Activated naive CD4-positive, alpha-beta T cell treated with anti-CD3 and anti-CD28 coated beads, Interleukin-2, amount 10 ng/mL, durations not matched to agents 7 days and 5 days (primary cell): ENCODE measurements at regions not wholly inside any gene's neighbourhood (a gene's known extent, or its start where the extent isn't known, plus 50 kb on each side); places are given as distances from the start of the nearest gene placed in this dataset.

Experiments
- CTCF ChIA-PET: fragments of 350-600 bp; sonication (Branson Sonifier 250); formaldehyde crosslinking; loops from one replicate; lab custom pipeline; 2021; ENCODE audit warnings: antibody characterized with exemption; lab: Charles Lee
- DNase-seq: peaks from one replicate; pipeline ENCODE4 v3.0.0-alpha.2; 2020
- H3K27ac Mint-ChIP-seq: one replicate; pipeline ENCODE4 v1.8.0; 2021; ENCODE audit warnings: mild to moderate bottlenecking, moderate library complexity, mixed read lengths
- H3K27me3 Mint-ChIP-seq: one replicate; pipeline ENCODE4 v1.8.0; 2021; ENCODE audit warnings: mild to moderate bottlenecking, mixed read lengths
- H3K36me3 Mint-ChIP-seq: one replicate; pipeline ENCODE4 v1.8.0; 2021; ENCODE audit warnings: mixed read lengths
- H3K4me1 Mint-ChIP-seq: one replicate; pipeline ENCODE4 v1.8.0; 2021; ENCODE audit warnings: mixed read lengths
- H3K4me3 Mint-ChIP-seq: one replicate; pipeline ENCODE4 v1.8.0; 2021; ENCODE audit warnings: mild to moderate bottlenecking, moderate library complexity, mixed read lengths
- H3K9me3 Mint-ChIP-seq: one replicate; pipeline ENCODE4 v1.8.0; 2021; ENCODE audit warnings: mixed read lengths

DNA sequence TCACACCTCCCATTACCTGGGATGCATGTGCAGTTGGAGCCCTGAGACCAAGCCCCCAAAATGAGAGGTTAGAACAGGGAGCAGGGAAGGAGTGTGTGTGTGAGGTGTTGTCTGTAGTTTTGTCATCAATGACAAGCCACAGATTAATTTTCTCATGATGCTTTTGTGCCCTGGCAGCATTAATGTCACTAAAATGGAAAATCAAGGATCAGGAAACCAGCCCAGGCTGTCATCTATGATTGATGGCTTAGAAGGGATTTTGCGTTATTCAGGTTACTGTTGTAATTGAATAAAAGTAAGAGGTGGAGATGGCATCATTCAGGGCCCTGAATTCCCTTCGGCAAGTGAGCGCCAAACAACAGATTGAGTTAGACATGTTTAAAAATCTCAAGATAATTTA is 130.5 kb upstream of the C1QTNF7 start:
- CTCF ChIA-PET: no interaction called here
- H3K27ac Mint-ChIP-seq: no peak overlapping the region
- no peaks in the 10 kb centered on the region for H3K9me3 Mint-ChIP-seq
- no peaks in the 10 kb centered on the region for H3K4me1 Mint-ChIP-seq
- H3K36me3 Mint-ChIP-seq: no peaks in the 10 kb centered on the region
- H3K27me3 Mint-ChIP-seq: no peaks in the 10 kb centered on the region
- H3K4me3 Mint-ChIP-seq: no peak overlapping the region
- DNase-seq: no peak

DNA sequence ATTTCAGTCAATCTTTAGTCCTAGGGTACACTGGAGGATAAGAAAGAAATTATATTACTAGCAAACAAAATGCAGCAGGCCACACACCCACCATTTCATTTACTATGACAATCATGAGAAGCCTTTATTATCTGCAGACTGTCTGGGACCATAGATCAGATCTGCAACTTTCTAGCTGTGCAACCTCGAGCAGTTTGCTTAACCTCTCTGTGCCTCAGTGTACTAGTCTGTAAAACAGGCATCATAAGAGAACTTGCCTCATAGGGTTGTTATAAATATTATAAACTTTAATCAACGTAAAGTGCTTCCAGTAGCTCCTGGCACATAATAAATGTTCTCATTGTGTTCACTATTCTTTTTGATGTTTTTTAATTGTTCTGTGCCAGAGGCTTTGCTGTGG is 128.2 kb upstream of the C1QTNF7 start:
- CTCF ChIA-PET: no interaction called here
- no peaks in the 10 kb centered on the region for H3K27me3 Mint-ChIP-seq
- H3K4me1 Mint-ChIP-seq: no peaks in the 10 kb centered on the region
- no peak overlapping the region for H3K4me3 Mint-ChIP-seq
- H3K27ac Mint-ChIP-seq: no peak overlapping the region
- no peak for DNase-seq
- no peaks in the 10 kb centered on the region for H3K9me3 Mint-ChIP-seq
- H3K36me3 Mint-ChIP-seq: no peaks in the 10 kb centered on the region

DNA sequence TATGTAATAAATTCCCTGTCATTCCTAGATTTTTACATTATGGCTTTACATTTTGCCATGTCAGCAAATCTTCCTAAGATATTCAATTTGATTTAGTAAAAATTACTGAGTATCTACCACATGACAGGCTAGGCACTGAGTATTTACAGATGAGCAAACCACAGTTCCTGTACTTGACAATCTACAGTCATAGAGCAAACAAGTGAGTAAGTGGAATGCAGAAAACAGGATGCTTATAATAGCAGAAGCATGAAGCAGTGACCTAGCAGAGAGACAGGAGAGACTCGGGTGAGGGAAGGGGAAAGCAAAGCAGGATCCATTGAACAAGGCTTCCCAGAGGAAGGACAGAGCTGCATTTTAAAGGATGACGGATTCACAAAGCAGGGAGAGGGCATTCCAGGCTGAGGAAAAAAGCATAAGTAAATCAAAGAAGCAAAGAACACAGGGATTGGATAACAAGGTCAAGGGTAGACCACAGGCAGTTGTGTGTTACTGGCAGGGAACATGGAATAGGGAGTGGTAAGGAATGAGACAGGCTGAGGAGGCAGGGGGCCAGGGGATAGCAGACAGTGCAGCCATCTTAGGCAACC is 124.7 kb upstream of the C1QTNF7 start:
- Mint-ChIP-seq H3K9me3 (no peaks in the 10 kb centered on the region), H3K36me3 (no peaks in the 10 kb centered on the region), H3K27me3 (no peaks in the 10 kb centered on the region), H3K27ac (no peak overlapping the region), H3K4me1 (no peaks in the 10 kb centered on the region), H3K4me3 (no peak overlapping the region)
- DNase-seq: no peak
- CTCF ChIA-PET: no interaction called here

DNA sequence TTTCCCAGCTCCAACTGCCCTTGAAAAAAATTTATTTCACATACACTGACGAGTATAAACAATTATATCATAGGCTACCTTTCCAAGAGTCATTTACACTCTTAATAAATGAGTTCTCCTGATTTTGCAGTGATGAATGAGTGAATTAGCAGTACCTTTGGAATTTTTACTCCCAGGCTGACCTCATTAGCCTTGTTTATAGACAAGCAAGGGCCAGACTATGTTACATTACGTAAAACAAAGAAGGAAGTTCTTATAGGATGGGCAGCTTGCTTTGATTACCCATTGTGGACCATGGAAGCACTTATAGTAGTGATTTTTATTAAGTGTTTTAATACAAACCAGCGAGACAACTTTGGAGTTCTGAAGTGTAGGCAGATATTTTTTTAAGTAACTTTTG is 112.9 kb upstream of the C1QTNF7 start:
- no peak for DNase-seq
- Mint-ChIP-seq H3K27me3 (no peaks in the 10 kb centered on the region), H3K4me1 (no peaks in the 10 kb centered on the region), H3K36me3 (no peaks in the 10 kb centered on the region), H3K27ac (no peak overlapping the region), H3K4me3 (no peak overlapping the region), H3K9me3 (no peaks in the 10 kb centered on the region)
- CTCF ChIA-PET: no interaction called here

DNA sequence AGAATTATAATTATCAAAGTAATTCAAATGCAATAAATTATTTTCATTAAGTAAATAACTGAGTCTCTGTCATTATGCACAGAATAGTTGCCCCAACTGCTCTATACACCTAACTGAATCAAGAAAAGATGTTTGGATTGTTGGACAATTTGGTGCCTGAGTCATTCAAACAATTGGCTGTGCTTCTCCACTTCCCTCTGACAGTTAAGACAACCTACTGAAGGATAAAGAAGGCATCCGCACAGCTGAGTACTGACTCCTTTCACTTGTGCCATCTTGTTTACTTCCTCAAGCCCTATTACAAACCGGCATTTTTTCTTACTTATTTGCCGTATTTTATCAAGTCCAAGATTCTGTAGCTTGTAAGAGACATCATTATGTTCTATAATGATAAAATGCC is 110.6 kb upstream of the C1QTNF7 start:
- no peak for DNase-seq
- Mint-ChIP-seq H3K27ac (no peak overlapping the region), H3K36me3 (no peaks in the 10 kb centered on the region), H3K4me1 (no peaks in the 10 kb centered on the region), H3K27me3 (no peaks in the 10 kb centered on the region), H3K4me3 (no peak overlapping the region), H3K9me3 (no peaks in the 10 kb centered on the region)
- CTCF ChIA-PET: no interaction called here

DNA sequence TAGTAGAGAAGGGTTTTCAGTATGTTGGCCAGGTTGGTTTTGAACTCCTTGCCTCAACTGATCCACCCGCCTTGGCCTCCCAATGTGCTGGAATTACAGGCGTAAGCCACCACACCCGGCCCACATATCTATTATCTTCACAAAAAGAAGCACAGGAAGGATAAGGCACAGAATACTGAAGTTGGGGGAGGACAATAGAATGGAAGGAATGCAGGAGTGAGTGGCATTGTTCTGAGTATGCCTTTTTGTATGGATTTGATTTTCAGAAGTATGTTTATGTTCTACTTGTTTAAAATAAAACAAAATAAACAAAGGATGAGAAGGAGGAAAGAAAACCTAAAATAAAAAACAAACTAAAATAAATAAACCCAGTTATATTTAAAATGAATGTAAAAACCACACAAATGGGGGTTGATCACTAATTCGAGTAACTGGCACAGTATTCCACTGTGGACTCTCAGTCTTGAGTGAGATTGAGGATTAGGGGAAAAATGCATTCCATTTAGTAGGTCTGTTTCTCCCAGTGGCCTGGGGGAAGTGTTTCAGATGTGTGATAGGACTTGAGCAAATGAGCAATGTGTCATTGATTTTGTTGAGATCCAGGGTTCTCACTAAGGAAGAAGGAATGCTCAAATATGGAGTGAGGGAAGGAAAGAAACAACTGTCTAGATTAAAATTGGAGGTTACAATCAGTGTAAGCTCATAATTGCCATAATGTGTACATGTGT is 109.0 kb upstream of the C1QTNF7 start:
- Mint-ChIP-seq H3K27me3 (no peaks in the 10 kb centered on the region), H3K4me1 (no peaks in the 10 kb centered on the region), H3K9me3 (no peaks in the 10 kb centered on the region), H3K27ac (no peak overlapping the region), H3K4me3 (no peak overlapping the region), H3K36me3 (no peaks in the 10 kb centered on the region)
- DNase-seq: no peak
- CTCF ChIA-PET: no interaction called here

DNA sequence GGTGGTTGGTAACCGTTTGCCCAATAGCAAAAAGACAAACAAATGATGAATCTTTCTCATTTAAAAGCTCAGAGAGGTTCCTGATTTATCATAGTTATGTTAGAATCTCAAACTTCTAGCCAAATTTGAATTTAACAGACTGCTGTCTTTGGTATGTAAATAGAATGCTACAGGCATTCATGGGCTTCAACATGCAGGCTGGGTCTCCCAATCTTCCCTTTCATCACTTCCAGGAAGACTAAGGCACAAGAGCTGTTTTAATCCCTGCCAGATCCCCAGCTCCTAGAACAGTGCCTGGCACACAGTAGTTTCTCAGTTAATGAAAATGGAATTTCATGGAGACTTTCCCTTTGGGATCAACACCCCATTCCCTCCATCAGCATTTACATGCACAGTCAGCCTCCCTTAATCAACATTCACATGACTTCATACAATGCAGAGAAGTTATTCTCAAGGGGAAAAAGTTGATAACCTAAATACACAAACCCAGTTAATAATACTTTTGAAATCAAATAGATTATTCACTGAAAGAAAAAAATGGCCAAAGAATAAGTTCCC is 107.6 kb upstream of the C1QTNF7 start:
- CTCF ChIA-PET: no interaction called here
- H3K27me3 Mint-ChIP-seq: no peaks in the 10 kb centered on the region

DNA sequence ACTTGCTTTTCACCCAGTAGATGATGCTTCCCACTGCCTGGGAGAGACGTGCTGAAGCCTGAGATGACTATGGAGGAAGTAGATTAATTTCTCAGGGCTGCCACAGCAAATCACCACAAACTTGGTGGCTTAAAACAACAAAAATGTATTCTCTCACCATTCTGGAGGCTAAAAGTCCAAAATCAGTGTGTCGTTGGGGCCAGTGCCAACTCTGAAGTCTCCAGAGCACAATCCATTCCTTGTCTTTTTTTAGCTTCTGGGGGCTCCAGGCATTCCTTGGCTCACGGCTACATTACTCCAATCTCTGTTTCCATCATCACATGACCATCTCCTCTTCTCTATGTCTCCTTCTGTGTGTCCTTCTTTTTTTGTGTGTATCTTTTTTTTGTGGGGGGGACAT is 105.8 kb upstream of the C1QTNF7 start:
- Mint-ChIP-seq H3K9me3 (no peaks in the 10 kb centered on the region), H3K4me3 (no peak overlapping the region), H3K36me3 (no peaks in the 10 kb centered on the region), H3K27ac (no peak overlapping the region), H3K4me1 (no peaks in the 10 kb centered on the region), H3K27me3 (no peaks in the 10 kb centered on the region)
- no peak for DNase-seq
- CTCF ChIA-PET: no interaction called here

More for the DNA sequence above, 107.6 kb upstream of the C1QTNF7 start:
- Mint-ChIP-seq H3K27ac (no peak overlapping the region), H3K9me3 (no peaks in the 10 kb centered on the region), H3K36me3 (no peaks in the 10 kb centered on the region), H3K4me3 (no peak overlapping the region), H3K4me1 (no peaks in the 10 kb centered on the region)
- no peak for DNase-seq

DNA sequence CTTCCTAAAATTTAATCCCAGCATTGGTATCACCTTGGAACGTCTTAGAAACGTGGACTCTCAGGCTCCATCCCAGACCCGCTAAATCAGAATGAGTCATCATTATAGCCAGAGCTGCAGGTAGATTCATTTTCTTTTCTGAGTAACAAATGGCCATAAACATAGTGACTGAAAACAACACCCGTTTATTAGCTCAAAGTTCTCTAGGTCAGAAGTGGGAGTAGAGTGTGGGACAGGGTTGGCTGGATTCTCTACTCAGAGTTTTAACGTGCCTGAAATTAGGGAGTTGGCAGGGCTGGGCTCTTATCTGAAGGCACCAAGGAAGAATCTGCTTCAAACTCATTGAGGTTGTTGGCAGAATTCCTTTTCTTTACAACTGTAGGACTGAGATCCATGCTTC is 101.8 kb upstream of the C1QTNF7 start:
- H3K9me3 Mint-ChIP-seq: no peaks in the 10 kb centered on the region
- H3K27me3 Mint-ChIP-seq: no peaks in the 10 kb centered on the region
- no peak overlapping the region for H3K27ac Mint-ChIP-seq
- CTCF ChIA-PET: no interaction called here
- DNase-seq: no peak
- H3K36me3 Mint-ChIP-seq: no peaks in the 10 kb centered on the region
- H3K4me1 Mint-ChIP-seq: no peaks in the 10 kb centered on the region
- no peak overlapping the region for H3K4me3 Mint-ChIP-seq

DNA sequence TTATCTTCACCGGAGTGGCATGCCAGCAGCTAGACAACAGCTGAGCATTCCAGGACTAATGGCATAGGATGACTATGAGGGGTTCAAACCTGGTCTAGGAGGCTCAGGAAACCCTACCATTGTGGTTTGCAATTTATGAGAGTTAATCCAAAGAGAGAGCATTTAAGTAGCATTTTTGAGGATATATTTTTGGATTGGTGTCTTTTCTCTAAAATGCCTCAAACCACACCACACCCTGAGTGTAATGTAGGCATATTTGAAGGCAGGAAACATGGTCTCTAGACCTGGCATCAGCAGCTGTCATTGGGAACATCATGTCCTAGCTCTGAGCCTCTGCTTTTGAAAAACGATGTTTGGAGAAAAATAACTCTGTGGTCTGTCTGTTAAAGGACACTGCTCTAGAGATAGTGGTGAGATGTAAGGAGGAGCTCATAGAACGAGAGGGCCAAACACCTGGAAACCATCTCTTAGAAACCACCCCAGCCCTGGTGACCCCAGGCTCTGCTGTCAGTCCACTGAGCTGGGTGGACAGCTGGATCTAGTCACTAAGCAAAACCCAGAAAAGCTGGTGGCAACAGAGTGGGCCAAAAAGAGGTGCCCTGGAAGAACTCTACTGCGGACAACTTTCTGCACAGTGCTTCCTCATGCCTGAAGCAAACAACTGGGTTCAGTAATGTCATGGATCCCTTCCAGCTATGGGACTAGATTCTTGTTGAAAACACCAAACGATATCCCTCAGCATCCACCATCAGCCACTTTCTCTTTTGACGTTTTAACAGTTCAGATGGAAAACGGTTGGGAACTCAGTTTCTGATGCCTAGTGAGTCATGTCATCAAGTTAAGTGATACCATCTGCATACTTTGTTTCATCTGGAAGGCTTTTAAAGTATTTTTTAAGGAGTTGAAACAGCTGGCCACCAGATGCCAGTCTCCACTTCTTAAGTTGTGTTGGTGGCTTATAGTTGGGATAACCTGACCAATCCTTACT is 100.2 kb upstream of the C1QTNF7 start:
- DNase-seq: no peak
- CTCF ChIA-PET: no interaction called here
- no peak overlapping the region for H3K27ac Mint-ChIP-seq
- H3K4me3 Mint-ChIP-seq: no peak overlapping the region
- no peaks in the 10 kb centered on the region for H3K36me3 Mint-ChIP-seq
- H3K4me1 Mint-ChIP-seq: no peaks in the 10 kb centered on the region
- H3K9me3 Mint-ChIP-seq: no peaks in the 10 kb centered on the region
- H3K27me3 Mint-ChIP-seq: no peaks in the 10 kb centered on the region

DNA sequence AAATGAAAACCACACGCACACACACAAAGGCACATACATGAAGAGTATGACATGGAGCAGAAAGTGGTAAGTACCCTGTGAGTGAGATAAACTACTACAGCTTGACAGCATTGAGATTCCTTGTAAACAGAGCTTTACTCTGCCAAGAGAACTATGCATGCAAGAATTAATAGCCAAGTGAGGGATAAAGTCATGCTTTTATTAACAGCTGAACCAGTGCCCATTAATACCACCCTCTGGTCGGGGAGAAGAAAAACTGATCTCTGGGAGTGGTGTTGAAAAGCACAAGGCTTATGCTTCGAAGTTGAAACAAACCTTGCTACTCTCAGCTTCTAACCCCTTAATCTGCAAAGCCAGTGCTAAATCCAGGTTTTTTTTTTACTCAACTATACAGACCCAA is 95.9 kb upstream of the C1QTNF7 start:
- CTCF ChIA-PET: no interaction called here
- H3K27ac Mint-ChIP-seq: no peak overlapping the region
- no peaks in the 10 kb centered on the region for H3K4me1 Mint-ChIP-seq
- H3K4me3 Mint-ChIP-seq: no peak overlapping the region
- DNase-seq: no peak
- no peaks in the 10 kb centered on the region for H3K27me3 Mint-ChIP-seq
- no peaks in the 10 kb centered on the region for H3K9me3 Mint-ChIP-seq
- no peaks in the 10 kb centered on the region for H3K36me3 Mint-ChIP-seq

DNA sequence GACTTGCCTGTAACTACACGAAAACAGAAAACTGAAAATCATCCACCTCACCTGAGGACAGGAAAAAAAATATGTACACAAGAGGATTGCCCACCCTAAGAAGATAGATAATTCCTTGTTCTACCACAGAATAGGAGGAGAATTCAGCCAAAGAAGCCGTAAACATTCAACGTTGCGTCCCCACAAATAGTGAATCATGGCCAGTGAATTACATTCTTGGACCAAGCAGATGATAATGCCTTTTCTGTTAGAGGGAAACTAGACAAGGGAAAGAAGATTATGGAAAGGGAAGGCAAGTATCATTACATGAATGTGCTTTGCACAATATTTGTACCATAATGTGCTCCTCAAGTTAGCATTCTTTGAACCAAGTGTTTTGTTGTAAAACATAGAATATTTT is 95.5 kb upstream of the C1QTNF7 start:
- Mint-ChIP-seq H3K4me1 (no peaks in the 10 kb centered on the region), H3K9me3 (no peaks in the 10 kb centered on the region), H3K27me3 (no peaks in the 10 kb centered on the region), H3K4me3 (no peak overlapping the region), H3K27ac (no peak overlapping the region), H3K36me3 (no peaks in the 10 kb centered on the region)
- CTCF ChIA-PET: no interaction called here
- no peak for DNase-seq

DNA sequence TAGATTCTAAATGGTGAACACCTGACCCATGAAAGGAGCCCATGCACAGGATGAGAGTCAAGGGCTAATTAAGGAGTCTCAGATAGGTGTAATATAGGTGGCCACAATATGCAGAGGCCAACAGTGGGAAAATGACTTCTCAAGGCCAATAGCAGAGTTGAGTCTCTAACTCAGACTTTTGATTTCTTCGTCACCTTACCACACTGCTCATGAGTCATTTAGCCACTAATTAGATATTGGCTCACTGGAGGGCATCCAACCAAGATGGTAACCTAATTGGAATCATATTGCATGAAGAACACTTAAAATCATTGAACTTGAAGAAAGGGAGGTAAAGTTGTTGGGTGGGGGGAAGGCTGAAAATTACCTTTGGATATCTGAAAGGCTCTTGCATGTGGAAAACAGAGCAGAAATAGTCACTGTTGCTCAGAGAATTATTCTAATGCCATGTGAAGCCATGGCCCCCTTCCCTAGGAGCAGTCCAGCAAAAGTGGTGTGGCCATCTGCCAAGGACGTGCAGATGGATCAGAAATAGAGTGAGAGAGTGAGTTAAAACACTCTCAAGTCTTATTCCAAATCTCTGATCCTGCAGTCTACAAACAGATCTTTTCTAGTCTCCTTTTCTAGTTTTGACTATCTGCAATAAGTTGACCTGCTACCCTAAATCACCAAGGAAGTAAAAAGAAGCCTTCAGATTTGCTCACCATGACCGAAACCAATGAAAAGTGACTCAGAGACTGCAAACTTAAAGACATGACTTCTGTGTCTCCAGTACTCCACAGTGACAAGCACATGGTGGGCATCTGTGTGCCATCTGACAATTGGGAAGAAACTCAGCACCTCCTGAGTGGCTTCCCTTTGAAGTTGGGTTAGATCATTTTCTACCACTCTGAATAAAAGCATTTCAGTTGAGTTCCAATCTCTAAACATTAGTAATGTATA is 93.9 kb upstream of the C1QTNF7 start:
- Mint-ChIP-seq H3K36me3 (no peaks in the 10 kb centered on the region), H3K27ac (no peak overlapping the region), H3K4me1 (no peaks in the 10 kb centered on the region), H3K9me3 (no peaks in the 10 kb centered on the region), H3K4me3 (no peak overlapping the region), H3K27me3 (no peaks in the 10 kb centered on the region)
- CTCF ChIA-PET: no interaction called here
- no peak for DNase-seq
